ENCODE measurements at regions not wholly inside any gene's neighbourhood (a gene's known extent, or its start where the extent isn't known, plus 50 kb on each side); places are given as distances from the start of the nearest gene placed in this dataset.

- Histone ChIP-seq H3K4me1 (ENCODE audit: insufficient read depth, low read length) (peaks cover 14% of the 10 kb centered on the region), H3K36me3 (ENCODE audit: insufficient read depth, low read length) (no peaks in the 10 kb centered on the region), H3K9me3 (ENCODE audit: insufficient read depth, low read length, severe bottlenecking) (no peaks in the 10 kb centered on the region), H3K4me3 (ENCODE audit: low read depth in 1 of 2, low read length in 2 of 2) (peak overlapping the region in 1 of 2 experiments; percentile 27; a peak in 2 of 4 replicates), H3K27me3 (ENCODE audit: insufficient read depth, low read length, poor library complexity) (no peaks in the 10 kb centered on the region), H2AFZ (ENCODE audit: low read depth, low read length) (peak overlapping the region; percentile 50), H3K4me2 (ENCODE audit: insufficient read depth, low read length) (peak overlapping the region; percentile 50), H3K9ac (ENCODE audit: low read depth, low read length) (peak overlapping the region; percentile 26; the same call in 1 of the 2 replicates), H3K79me2 (ENCODE audit: insufficient read depth, low read length) (no peaks in the 10 kb centered on the region), H3K27ac (ENCODE audit: low read length) (peak overlapping the region; percentile 50; the same call in 1 of the 2 replicates), H4K20me1 (ENCODE audit: insufficient read depth, low read length) (no peaks in the 10 kb centered on the region)
- no peak for TF ChIP-seq CTCF (IDR thresholded peaks at IDR 0.05; ENCODE audit: borderline replicate concordance, extremely low read depth, low read length, poor library complexity, severe bottlenecking)
- no peak for TF ChIP-seq EZH2 (IDR thresholded peaks at IDR 0.05; ENCODE audit: borderline replicate concordance, low read depth, low read length, severe bottlenecking)
- DNase-seq (peak; percentile 37), ATAC-seq (ENCODE audit: insufficient read depth, low read depth) (peak; percentile 83)
Observed at GRCh38 chr6:137342607-137343190, 123.5 kb upstream of the IFNGR1 start.

GRCh38 chr6:137341681-137342195 is 122.6 kb upstream of the IFNGR1 start:
- Histone ChIP-seq H2AFZ (ENCODE audit: low read depth, low read length) (no peak overlapping the region), H3K4me1 (ENCODE audit: insufficient read depth, low read length) (peaks cover 14% of the 10 kb centered on the region), H3K27ac (ENCODE audit: low read length) (no peak overlapping the region), H3K9me3 (ENCODE audit: insufficient read depth, low read length, severe bottlenecking) (no peaks in the 10 kb centered on the region), H3K9ac (ENCODE audit: low read depth, low read length) (no peak overlapping the region), H3K36me3 (ENCODE audit: insufficient read depth, low read length) (no peaks in the 10 kb centered on the region), H4K20me1 (ENCODE audit: insufficient read depth, low read length) (no peaks in the 10 kb centered on the region), H3K27me3 (ENCODE audit: insufficient read depth, low read length, poor library complexity) (no peaks in the 10 kb centered on the region), H3K4me3 (ENCODE audit: low read depth in 1 of 2, low read length in 2 of 2) (no peak overlapping the region), H3K79me2 (ENCODE audit: insufficient read depth, low read length) (no peaks in the 10 kb centered on the region), H3K4me2 (ENCODE audit: insufficient read depth, low read length) (no peak overlapping the region; the same call in 1 of the 2 replicates)
- ATAC-seq (ENCODE audit: insufficient read depth, low read depth): peak; percentile 52
- TF ChIP-seq CTCF (IDR thresholded peaks at IDR 0.05; ENCODE audit: borderline replicate concordance, extremely low read depth, low read length, poor library complexity, severe bottlenecking): peak; percentile 61
- TF ChIP-seq EZH2 (IDR thresholded peaks at IDR 0.05; ENCODE audit: borderline replicate concordance, low read depth, low read length, severe bottlenecking): no peak
- DNase-seq: peak; percentile 43

- TF ChIP-seq EZH2 (IDR thresholded peaks at IDR 0.05; ENCODE audit: borderline replicate concordance, low read depth, low read length, severe bottlenecking) (no peak), CTCF (IDR thresholded peaks at IDR 0.05; ENCODE audit: borderline replicate concordance, extremely low read depth, low read length, poor library complexity, severe bottlenecking) (no peak)
- Histone ChIP-seq H3K4me3 (ENCODE audit: low read depth in 1 of 2, low read length in 2 of 2) (no peak overlapping the region), H3K4me2 (ENCODE audit: insufficient read depth, low read length) (no peak overlapping the region), H3K79me2 (ENCODE audit: insufficient read depth, low read length) (no peaks in the 10 kb centered on the region), H3K27ac (ENCODE audit: low read length) (no peak overlapping the region), H3K9me3 (ENCODE audit: insufficient read depth, low read length, severe bottlenecking) (no peaks in the 10 kb centered on the region), H4K20me1 (ENCODE audit: insufficient read depth, low read length) (no peaks in the 10 kb centered on the region), H3K9ac (ENCODE audit: low read depth, low read length) (no peak overlapping the region), H3K27me3 (ENCODE audit: insufficient read depth, low read length, poor library complexity) (no peaks in the 10 kb centered on the region), H3K36me3 (ENCODE audit: insufficient read depth, low read length) (no peaks in the 10 kb centered on the region), H2AFZ (ENCODE audit: low read depth, low read length) (no peak overlapping the region), H3K4me1 (ENCODE audit: insufficient read depth, low read length) (peaks cover 14% of the 10 kb centered on the region)
- DNase-seq: no peak
- no peak for ATAC-seq (ENCODE audit: insufficient read depth, low read depth)
Observed at GRCh38 chr6:137339929-137340559, 120.9 kb upstream of the IFNGR1 start.

All from DND-41 (cell line).